Skeletal muscle satellite cell (primary cell): ENCODE measurements at regions not wholly inside any gene's neighbourhood (a gene's known extent, or its start where the extent isn't known, plus 50 kb on each side); places are given as distances from the start of the nearest gene placed in this dataset.

Experiments
- H3K27me3 ChIP-seq: 2 replicates; pipeline ENCODE4 v1.7.0; 2013; ENCODE audit warnings: low read length; ENCODE audit not compliant: control insufficient read depth, insufficient read depth
- H3K36me3 ChIP-seq: 2 replicates; pipeline ENCODE4 v1.7.0; 2013; ENCODE audit warnings: mild to moderate bottlenecking, control low read depth, low read length; ENCODE audit not compliant: insufficient read depth
- H3K4me1 ChIP-seq: 2 replicates; pipeline ENCODE4 v1.7.0; 2013; ENCODE audit warnings: low read length; ENCODE audit not compliant: control insufficient read depth, insufficient read depth
- H3K4me2 ChIP-seq: 2 replicates; pipeline ENCODE4 v1.7.0; 2013; ENCODE audit warnings: mild to moderate bottlenecking, low read length
- H3K4me3 ChIP-seq: 2 replicates; pipeline ENCODE4 v1.7.0; 2013; ENCODE audit warnings: low read length
- H3K9ac ChIP-seq: 2 replicates; pipeline ENCODE4 v1.7.0; 2013; ENCODE audit warnings: mild to moderate bottlenecking, low read depth, low read length, moderate library complexity
- H3K9me3 ChIP-seq: replicated peaks from 2 replicates; pipeline ENCODE4 v1.7.0; 2013; ENCODE audit warnings: mild to moderate bottlenecking, control low read depth, low read length

DNA sequence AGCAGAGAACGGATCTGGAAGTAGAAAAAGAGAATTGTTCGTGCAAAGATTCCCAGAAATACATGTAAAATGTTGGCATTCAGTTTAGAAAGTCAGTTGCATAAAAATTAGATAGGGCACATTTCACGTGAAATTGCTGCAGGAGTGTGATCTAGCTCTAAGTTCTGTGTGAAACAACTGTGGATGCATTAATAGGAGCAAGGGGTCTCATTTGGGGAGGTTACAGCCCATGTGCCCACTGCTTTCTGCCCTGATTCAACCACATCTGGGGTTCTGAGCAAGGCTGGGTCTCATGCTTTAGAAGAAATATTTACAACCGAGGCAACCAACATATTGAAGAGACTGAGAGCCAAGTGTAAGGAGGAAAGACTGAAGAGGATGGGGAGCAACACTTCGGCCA lies 639.0 kb downstream of the BCOR start:
- no peaks in the 10 kb centered on the region for H3K36me3 ChIP-seq
- H3K9ac ChIP-seq: no peak overlapping the region
- no peaks in the 10 kb centered on the region for H3K4me1 ChIP-seq
- peaks cover 44% of the 10 kb centered on the region for H3K27me3 ChIP-seq
- no peaks in the 10 kb centered on the region for H3K9me3 ChIP-seq
- no peak overlapping the region for H3K4me3 ChIP-seq
- no peak overlapping the region for H3K4me2 ChIP-seq

DNA sequence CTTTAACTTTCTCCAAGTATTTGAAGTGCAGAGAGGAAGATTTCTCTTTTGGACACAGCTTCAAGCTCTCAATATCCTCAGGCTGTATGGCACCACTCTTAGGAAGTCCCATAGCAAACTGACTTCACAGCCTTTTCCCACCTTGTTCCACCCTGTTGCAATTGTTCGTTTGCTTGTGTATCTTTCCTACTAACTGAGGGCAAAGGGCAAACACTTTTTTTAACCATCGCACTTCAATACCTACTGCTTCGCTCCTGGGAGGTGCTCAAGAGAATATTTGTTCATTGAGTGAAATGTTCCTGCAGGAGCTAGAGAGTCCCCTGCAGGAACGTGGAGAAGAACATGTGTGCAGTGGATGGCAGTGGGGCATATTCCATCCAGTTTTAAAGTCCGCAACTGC lies 638.6 kb downstream of the BCOR start:
- Histone ChIP-seq H3K9me3 (no peaks in the 10 kb centered on the region), H3K9ac (no peak overlapping the region), H3K4me3 (no peak overlapping the region), H3K4me1 (no peaks in the 10 kb centered on the region), H3K27me3 (peaks cover 45% of the 10 kb centered on the region), H3K4me2 (no peak overlapping the region), H3K36me3 (no peaks in the 10 kb centered on the region)

- peaks cover 44% of the 10 kb centered on the region for H3K27me3 ChIP-seq
- H3K9me3 ChIP-seq: no peaks in the 10 kb centered on the region
- no peak overlapping the region for H3K4me3 ChIP-seq
- no peaks in the 10 kb centered on the region for H3K36me3 ChIP-seq
- no peak overlapping the region for H3K4me2 ChIP-seq
- no peaks in the 10 kb centered on the region for H3K4me1 ChIP-seq
- no peak overlapping the region for H3K9ac ChIP-seq
Measured at GRCh38 chrX:39459952-39460351, 637.8 kb downstream of the BCOR start.

DNA sequence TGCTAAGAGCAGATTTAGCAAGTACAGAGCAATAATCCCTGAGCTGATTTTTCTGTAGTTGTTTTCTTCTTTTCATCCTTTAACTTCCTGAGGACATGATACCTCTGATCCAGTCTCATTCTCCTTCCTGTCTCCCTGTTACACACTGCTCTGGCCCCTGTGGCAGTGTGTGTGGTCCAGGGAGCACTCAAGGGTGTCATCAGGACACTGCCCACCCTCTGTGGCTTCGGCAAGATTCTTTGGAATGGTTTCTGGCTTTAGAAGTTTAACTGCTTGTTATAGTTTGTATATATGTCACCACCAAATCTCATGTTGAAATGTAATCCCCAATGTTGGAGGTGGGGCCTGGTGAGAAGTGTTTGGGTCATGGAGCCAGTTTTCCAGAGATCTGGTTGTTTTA lies 637.3 kb downstream of the BCOR start:
- no peak overlapping the region for H3K4me3 ChIP-seq
- peaks cover 47% of the 10 kb centered on the region for H3K27me3 ChIP-seq
- H3K4me1 ChIP-seq: no peaks in the 10 kb centered on the region
- H3K36me3 ChIP-seq: no peaks in the 10 kb centered on the region
- H3K9me3 ChIP-seq: no peaks in the 10 kb centered on the region
- H3K4me2 ChIP-seq: no peak overlapping the region
- no peak overlapping the region for H3K9ac ChIP-seq

GRCh38 chrX:39462835-39463234 lies 634.9 kb downstream of the BCOR start:
- no peak overlapping the region for H3K4me3 ChIP-seq
- no peak overlapping the region for H3K4me2 ChIP-seq
- H3K9me3 ChIP-seq: no peaks in the 10 kb centered on the region
- H3K9ac ChIP-seq: no peak overlapping the region
- no peaks in the 10 kb centered on the region for H3K36me3 ChIP-seq
- H3K4me1 ChIP-seq: no peaks in the 10 kb centered on the region
- peaks cover 43% of the 10 kb centered on the region for H3K27me3 ChIP-seq

GRCh38 chrX:39464253-39464652 lies 633.5 kb downstream of the BCOR start:
- Histone ChIP-seq H3K9ac (no peak overlapping the region), H3K4me3 (no peak overlapping the region), H3K36me3 (no peaks in the 10 kb centered on the region), H3K27me3 (peaks cover 32% of the 10 kb centered on the region), H3K9me3 (no peaks in the 10 kb centered on the region), H3K4me2 (no peak overlapping the region), H3K4me1 (no peaks in the 10 kb centered on the region)

DNA sequence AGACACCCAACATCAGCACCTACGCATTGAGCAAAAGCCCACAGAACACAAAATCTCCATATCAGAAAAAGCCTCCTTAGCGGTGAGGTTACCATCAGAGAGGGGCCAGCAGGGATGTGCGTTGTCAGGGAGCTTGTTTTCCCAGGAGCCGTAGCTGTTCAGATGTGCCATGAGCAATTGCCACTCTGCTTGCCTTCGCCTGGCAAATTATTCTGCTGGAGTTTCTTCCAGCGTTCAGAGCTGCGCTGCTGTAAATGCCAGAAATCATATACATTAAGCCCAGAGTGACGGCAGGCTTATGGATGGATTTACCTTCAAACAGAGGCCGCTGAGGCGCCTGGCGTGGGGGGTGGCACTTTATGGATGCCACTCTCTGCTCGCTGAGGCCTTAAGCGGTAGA lies 632.3 kb downstream of the BCOR start:
- no peaks in the 10 kb centered on the region for H3K4me1 ChIP-seq
- H3K9me3 ChIP-seq: no peaks in the 10 kb centered on the region
- no peak overlapping the region for H3K4me3 ChIP-seq
- H3K4me2 ChIP-seq: no peak overlapping the region
- H3K9ac ChIP-seq: no peak overlapping the region
- peaks cover 26% of the 10 kb centered on the region for H3K27me3 ChIP-seq
- no peaks in the 10 kb centered on the region for H3K36me3 ChIP-seq

DNA sequence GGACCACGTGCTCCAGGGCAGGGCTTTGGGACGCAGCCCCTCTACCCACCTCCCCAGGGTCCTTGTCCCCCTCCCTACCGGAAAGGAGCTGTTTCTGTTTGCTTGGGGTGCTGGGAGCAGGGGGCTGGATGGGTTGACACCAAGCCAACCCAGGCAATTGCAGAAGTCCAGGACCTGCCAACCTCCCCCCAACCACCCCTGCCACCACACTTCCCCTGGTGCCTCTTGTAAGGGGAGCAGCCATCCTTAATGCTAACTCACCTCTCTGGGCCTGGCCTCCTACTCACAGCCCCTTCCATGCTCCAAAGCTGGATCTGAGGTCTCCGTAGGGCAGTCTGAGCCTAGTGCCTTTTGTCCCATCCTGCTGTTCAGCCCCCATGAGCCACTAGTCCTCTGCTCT lies 631.9 kb downstream of the BCOR start:
- no peak overlapping the region for H3K4me3 ChIP-seq
- H3K4me2 ChIP-seq: no peak overlapping the region
- H3K27me3 ChIP-seq: peaks cover 28% of the 10 kb centered on the region
- H3K4me1 ChIP-seq: no peaks in the 10 kb centered on the region
- no peak overlapping the region for H3K9ac ChIP-seq
- no peaks in the 10 kb centered on the region for H3K9me3 ChIP-seq
- H3K36me3 ChIP-seq: no peaks in the 10 kb centered on the region

GRCh38 chrX:39469126-39469525 lies 628.6 kb downstream of the BCOR start:
- Histone ChIP-seq H3K27me3 (peaks cover 15% of the 10 kb centered on the region), H3K4me2 (no peak overlapping the region), H3K9ac (no peak overlapping the region), H3K4me3 (no peak overlapping the region), H3K36me3 (no peaks in the 10 kb centered on the region), H3K4me1 (no peaks in the 10 kb centered on the region), H3K9me3 (no peaks in the 10 kb centered on the region)

DNA sequence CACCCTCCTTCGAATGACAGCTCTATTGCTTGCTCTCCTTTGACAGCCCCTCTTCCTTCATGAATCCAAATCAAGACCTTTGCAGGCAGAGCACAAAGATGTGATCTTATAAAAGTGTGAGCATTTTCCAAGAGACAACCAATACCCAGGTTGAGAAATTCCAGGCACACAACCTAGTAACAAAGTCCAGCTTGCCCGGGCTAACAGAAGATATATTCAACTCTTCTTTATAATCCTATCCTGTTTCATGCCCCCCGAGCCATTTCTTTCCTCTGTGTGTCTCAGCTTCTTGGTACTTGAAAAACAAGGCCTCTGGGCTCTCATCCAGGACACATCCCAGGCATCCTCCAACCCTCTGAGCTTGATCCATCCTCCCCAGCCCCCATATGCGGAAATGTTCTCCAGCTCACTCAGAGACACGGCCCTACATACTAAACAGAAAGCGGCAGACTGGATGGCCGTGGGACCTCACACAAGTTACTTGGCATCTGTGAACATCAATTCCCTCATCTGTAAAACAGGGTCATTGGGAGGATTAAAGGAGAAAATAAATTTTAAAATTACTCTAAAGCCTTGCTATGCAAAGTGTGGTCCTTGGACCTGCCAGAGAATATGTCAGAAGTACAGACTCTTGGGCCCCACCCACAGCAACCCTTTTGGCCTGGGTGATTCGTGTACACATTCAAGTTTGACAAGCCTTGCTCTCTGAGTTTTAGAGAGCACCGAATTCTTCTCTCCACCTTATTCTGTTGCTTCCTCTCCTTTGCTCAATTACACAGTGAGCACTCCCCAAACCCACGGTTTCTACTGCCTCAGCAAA lies 627.0 kb downstream of the BCOR start:
- H3K4me3 ChIP-seq: no peak overlapping the region
- H3K4me1 ChIP-seq: no peaks in the 10 kb centered on the region
- H3K27me3 ChIP-seq: peaks cover 5% of the 10 kb centered on the region
- H3K9ac ChIP-seq: no peak overlapping the region
- no peaks in the 10 kb centered on the region for H3K36me3 ChIP-seq
- H3K9me3 ChIP-seq: no peaks in the 10 kb centered on the region
- no peak overlapping the region for H3K4me2 ChIP-seq

GRCh38 chrX:39472161-39472560 lies 625.6 kb downstream of the BCOR start:
- no peaks in the 10 kb centered on the region for H3K4me1 ChIP-seq
- no peak overlapping the region for H3K4me3 ChIP-seq
- peaks cover 7% of the 10 kb centered on the region for H3K27me3 ChIP-seq

DNA sequence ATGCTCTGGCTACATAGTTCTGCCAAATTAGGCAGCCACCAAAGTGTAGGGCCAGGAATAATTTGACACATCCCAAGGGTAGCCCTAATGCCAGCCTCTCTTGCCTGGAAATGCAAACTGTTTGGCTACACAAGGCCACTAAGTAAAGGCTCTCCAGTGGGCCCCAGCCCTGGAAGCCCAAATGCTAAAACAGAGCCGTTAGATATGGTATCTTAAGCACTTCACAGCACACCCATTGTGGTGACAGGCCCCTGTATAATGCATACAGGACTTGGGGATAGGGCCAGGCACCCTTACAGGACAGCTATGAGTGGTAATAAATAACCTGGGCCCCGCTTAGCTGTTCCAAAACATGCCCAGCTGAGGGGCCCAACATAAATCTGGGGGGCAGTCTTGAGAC lies 623.9 kb downstream of the BCOR start:
- Histone ChIP-seq H3K4me3 (no peak overlapping the region), H3K9ac (no peak overlapping the region), H3K27me3 (peaks cover 11% of the 10 kb centered on the region), H3K9me3 (no peaks in the 10 kb centered on the region), H3K36me3 (no peaks in the 10 kb centered on the region), H3K4me2 (no peak overlapping the region), H3K4me1 (no peaks in the 10 kb centered on the region)

More at GRCh38 chrX:39472161-39472560, 625.6 kb downstream of the BCOR start:
- Histone ChIP-seq H3K36me3 (no peaks in the 10 kb centered on the region), H3K9me3 (no peaks in the 10 kb centered on the region), H3K4me2 (no peak overlapping the region), H3K9ac (no peak overlapping the region)
